ENCODE measurements at regions not wholly inside any gene's neighbourhood (a gene's known extent, or its start where the extent isn't known, plus 50 kb on each side); places are given as distances from the start of the nearest gene placed in this dataset.

DNA sequence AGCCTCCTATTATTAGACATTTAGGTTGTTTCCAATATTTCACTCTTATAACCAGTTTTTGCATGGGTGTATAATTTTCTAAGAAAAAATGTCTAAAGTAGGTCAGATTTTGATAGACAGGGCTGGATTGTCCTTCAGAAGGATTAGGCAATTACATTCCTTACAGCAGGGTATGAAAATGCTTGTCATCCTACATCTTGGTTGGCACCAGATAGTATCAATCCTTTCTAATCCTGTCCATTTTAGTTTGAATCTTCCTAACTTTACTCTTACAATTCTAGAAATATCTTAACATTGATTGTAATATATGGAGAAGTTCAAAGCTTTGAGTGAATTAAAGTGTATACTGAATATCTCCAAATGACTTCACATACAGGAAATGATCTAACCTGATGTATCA lies 63.0 kb upstream of the ZBED5 start:
- DNase-seq, result no peak

DNA sequence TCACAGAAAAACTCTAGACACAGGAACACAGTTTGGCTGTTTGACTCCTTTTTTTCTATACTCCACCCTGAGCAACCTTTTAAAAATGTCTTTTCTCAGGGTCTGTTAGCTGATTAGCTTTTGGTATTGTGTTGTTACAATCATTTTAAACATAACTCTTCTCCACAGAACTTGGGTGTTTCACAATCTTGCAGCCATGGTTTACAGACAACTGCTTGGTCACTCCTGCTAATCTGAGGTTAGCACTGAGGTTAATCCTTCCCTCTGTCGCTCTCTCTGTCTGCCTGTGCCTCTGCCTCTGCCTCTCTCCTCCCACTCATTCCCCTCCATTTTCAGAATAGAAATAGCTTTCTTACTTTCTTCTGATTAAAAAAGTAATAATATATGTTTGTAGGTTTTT lies 62.4 kb upstream of the ZBED5 start:
- DNase-seq, result no peak

DNA sequence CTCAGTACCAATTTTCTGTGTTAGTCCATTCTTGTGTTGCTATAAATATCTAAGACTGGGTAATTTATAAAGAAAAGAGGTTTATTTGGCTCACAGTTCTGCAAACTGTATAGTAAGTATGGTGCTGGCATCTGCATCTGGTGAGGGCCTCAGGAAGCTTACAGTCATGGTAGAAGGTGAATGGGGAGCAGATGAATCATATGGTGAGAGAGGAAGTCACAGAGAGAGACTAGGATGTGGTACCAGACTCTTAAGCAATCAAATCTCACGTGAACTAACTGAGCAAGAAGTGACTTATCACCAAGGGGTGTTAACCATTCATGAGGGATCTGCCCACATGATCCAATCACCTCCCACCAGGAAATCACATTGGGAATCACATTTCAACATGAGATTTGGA lies 60.8 kb upstream of the ZBED5 start:
- no peak for DNase-seq

DNA sequence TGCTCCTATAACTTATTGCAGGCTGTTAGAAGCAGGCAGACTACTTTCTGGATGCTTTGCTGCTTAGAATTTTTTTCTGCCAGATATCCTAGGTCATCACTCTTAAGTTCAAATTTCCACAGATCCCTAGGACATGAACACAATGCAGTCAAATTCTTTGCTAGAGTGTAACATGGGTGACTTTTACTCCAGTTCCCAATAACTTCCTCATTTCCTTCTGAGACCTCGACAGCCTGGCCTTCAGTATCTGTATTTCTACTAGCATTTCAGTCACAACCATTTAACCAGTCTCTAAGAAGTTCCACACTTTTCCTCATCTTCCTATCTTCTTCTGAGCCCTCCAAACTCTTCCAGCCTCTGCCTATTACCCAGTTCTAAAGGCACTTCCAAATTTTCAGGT lies 60.4 kb upstream of the ZBED5 start:
- DNase-seq, result no peak

DNA sequence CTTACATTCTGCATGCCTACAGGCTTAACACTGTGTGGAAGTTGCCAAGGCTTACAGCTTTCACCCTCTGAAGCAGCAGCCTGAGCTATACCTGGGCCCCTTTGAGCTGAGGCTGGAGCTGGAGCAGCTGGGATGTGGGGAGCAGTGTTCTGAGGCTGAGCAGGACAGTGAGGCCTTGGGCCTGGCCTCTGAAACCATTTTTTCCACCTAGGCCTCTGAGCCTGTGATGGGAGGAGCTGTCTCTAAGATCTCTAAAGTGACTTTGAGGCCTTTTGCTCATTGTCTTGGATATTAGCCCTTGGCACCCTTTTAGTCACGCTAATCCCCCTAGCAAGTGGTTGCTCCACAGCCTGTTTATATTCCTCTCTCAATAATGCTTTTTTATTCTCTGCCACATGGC lies 59.9 kb upstream of the ZBED5 start:
- no peak for DNase-seq

DNA sequence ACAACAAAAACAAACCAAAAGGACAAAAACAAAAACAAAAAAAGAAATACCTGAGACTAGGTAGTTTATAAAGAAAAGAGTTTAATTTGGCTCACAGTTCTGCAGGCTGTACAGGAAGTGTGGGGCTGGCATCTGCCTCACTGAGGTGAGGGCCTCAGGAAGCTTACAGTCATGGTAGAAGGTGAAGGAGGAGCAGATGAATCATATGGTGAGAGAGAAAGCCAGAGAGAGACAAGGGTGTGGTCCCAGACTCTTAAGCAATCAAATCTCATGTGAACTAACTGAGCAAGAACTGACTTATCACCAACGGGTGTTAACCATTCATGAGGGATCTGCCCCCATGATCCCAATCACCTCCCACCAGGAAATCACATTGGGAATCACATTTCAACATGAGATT lies 58.8 kb upstream of the ZBED5 start:
- no peak for DNase-seq

DNA sequence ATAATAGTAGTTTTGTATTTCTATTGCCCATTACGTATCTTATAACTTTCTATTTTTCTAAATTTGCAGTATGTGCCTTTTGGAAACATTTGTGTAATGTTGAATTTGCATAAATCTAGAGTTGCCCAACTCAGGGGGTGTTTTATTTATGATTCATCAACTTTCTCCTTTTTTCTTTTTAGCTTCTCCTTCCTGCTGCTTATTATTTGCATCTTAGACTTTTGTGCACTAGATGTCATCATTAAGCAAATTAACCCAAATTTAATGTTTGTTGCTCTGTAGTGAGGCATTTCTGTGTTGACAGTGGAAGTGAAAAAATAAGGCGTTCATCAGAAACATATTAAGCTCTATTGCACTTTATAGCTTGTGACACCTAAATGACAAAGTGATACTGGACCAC lies 56.2 kb upstream of the ZBED5 start:
- DNase-seq, result no peak

DNA sequence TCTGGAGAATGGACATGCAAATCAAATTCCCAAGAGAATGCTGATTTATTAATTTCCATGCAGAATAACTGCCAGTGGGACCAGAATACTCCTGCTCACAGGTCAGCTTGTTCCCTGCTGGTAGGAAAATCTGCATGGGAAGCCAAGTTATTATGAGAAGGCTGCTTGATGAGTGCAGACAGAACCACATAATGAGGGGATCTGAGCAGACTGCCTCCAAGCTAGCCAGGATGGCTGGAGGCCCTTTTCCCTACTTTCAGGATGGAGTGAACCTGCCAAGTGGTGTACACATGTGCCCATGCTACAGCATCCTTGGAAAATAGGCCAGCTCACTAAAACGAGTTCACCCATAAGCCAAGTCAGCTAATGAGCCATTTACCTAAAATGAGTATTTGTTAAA lies 55.2 kb upstream of the ZBED5 start:
- DNase-seq, result no peak

DNA sequence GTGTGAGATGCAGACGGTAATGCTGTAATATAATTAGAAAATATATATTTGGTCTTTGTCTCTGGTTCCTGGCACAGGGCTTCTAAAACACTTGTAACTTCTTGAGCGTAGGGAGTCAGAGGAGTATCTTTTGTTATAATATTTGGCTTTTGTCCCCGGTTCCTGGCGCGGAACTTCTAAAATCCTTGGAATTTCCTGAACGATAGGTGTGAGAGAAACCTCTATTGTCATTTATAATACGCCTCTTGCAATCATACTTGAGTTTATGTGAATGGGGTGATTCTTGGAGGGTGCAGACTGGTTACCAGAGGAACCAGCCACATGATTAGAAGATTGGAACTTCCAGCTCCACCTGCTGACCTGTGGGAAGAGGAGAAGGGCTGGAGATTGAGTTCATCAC lies 54.1 kb upstream of the ZBED5 start:
- no peak for DNase-seq

DNA sequence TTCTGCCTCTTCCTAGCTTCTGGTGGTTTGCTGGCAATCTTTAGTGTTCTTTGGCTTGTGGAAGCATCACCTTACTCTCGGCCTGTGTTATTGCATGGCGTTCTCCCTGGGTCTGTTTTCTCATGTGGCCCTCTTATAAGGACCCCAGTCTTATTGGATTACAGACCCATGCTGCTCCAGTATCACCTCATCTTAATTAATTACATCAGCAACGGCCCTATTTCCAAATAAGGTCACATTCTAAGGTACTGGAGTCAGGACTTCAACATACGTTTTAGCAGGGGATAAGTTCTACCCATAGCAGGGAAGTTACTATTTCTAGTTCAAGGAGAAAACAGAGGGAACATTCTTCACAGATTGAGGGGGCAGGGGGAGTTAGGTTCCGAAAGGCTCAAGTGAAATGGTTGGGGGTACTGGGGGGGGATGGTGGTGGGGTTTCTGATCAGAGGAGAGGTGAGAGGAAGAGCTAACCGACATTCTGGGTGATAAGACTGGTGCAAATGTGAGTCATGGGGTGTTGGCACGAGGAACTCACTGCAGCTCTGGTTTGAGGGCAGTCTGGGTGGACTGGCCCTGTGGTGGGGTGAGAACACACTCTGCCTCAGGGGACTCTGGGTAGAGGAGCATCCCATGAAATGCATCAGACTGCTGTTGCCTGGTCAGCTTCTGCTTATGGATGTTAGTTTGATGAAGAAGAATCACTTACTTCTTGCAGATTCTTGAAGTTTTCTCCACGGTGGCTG lies 51.5 kb upstream of the ZBED5 start:
- no peak for DNase-seq

DNA sequence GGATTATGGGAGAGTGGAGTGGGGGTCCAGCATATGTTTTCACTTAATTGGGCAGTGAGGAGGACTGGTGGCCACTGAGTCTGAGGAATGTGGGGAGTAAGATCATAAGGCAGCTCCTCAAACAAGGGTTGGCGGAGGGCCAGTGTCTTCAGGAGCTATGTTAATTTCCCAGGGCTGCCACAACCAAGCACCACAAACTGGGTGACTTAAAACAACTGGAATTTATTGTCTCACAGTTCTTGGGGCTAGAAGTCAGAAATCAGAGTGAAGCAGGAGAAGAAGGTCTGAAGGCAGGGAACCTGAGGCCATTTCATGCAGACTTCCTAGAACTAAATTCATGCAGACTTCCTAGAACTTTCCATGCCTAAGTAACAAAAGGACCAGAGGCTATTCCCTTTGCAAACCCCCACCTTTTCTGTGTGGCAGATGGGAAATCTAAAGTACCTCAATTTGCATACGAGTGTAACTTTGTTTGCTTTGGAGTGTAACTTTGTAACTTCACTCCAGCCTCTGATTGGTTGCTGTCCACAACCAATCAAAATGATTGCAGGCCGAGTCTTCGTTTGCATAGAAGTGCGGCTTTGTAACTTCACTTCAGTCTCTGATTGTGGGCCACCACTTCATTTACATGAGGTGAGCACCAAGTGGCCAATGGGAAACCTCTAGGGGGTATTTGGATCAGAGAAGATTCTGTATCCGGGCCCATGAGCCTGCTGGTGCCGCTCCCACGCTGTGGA lies 50.5 kb upstream of the ZBED5 start:
- no peak for DNase-seq
